HUDEP-2 (cell line): ENCODE measurements at regions not wholly inside any gene's neighbourhood (a gene's known extent, or its start where the extent isn't known, plus 50 kb on each side); places are given as distances from the start of the nearest gene placed in this dataset.

Experiments
- DNase-seq, 76 experiments: peaks; one replicate each; lab custom pipeline; 2025; ENCODE audit not compliant: unreplicated experiment in 76 of 76; lab: John Stamatoyannopoulos, UW

GRCh38 chr12:88802096-88802706 lies 221.9 kb upstream of the KITLG start:
- no peak for DNase-seq

GRCh38 chr12:88801227-88802095 lies 221.2 kb upstream of the KITLG start:
- no peak for DNase-seq

- no peak for DNase-seq
Measured at GRCh38 chr12:88793096-88793495, 212.8 kb upstream of the KITLG start.

- no peak for DNase-seq
Measured at GRCh38 chr12:88790231-88790630, 210.0 kb upstream of the KITLG start.

GRCh38 chr12:88784166-88784565 lies 203.9 kb upstream of the KITLG start:
- no peak for DNase-seq

- DNase-seq, result no peak
Measured at GRCh38 chr12:88782351-88782750, 202.1 kb upstream of the KITLG start.

GRCh38 chr12:88781909-88782308 lies 201.6 kb upstream of the KITLG start:
- no peak for DNase-seq

- no peak for DNase-seq
Measured at GRCh38 chr12:88778064-88778463, 197.8 kb upstream of the KITLG start.

- DNase-seq, result no peak
Measured at GRCh38 chr12:88775742-88776151, 195.5 kb upstream of the KITLG start.

GRCh38 chr12:88767699-88768098 lies 187.4 kb upstream of the KITLG start:
- DNase-seq, result no peak

- no peak for DNase-seq
Measured at GRCh38 chr12:88764781-88765480, 184.7 kb upstream of the KITLG start.

- DNase-seq, result no peak
Measured at GRCh38 chr12:88763536-88764100, 183.3 kb upstream of the KITLG start.

- DNase-seq, result no peak
Measured at GRCh38 chr12:88758176-88758575, 177.9 kb upstream of the KITLG start.

GRCh38 chr12:88756917-88757316 lies 176.6 kb upstream of the KITLG start:
- no peak for DNase-seq

- DNase-seq, result no peak
Measured at GRCh38 chr12:88756153-88756552, 175.9 kb upstream of the KITLG start.

GRCh38 chr12:88753707-88754106 lies 173.4 kb upstream of the KITLG start:
- DNase-seq, result no peak

GRCh38 chr12:88753066-88753465 lies 172.8 kb upstream of the KITLG start:
- no peak for DNase-seq

- DNase-seq, result no peak
Measured at GRCh38 chr12:88752183-88752582, 171.9 kb upstream of the KITLG start.

GRCh38 chr12:88750867-88751543 lies 170.7 kb upstream of the KITLG start:
- DNase-seq, result no peak

GRCh38 chr12:88746386-88746785 lies 166.1 kb upstream of the KITLG start:
- no peak for DNase-seq
